ENCODE measurements at regions not wholly inside any gene's neighbourhood (a gene's known extent, or its start where the extent isn't known, plus 50 kb on each side); places are given as distances from the start of the nearest gene placed in this dataset.
"Not testable (repeated sequence)": the region's sequence is repeated elsewhere in the genome, so short reads cannot be mapped to it uniquely, and the experiment has no call there.

DNA sequence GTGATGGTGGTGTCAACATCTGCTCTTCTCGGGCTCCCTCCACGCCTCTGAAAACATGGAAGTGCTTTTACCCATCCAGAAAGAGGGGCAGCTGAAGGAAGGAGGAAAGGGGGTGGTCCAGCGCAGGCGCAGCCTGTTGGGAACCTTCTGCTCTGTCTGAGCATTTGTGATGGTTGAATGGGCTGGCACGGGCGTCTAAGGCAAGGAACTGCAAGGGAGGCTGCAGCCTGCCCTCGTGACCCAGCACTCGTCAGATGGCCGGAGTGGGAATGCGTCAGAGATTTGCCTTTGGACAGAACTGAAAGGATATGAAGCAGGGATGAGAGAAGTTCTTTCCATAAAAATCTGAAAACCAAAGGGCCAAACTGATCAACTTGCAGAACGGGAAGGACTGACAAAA lies 62.3 kb upstream of the PLGLB2 start:
- TF ChIP-seq CTCF (IDR thresholded peaks at IDR 0.05); EZH2 (IDR thresholded peaks at IDR 0.05; ENCODE audit: borderline replicate concordance, insufficient read depth, low read depth, low read length, poor library complexity, severe bottlenecking): not testable (repeated sequence)
